ENCODE measurements at regions not wholly inside any gene's neighbourhood (a gene's known extent, or its start where the extent isn't known, plus 50 kb on each side); places are given as distances from the start of the nearest gene placed in this dataset.
"Not testable (repeated sequence)": the region's sequence is repeated elsewhere in the genome, so short reads cannot be mapped to it uniquely, and the experiment has no call there.

- TF ChIP-seq, protein P1, sequence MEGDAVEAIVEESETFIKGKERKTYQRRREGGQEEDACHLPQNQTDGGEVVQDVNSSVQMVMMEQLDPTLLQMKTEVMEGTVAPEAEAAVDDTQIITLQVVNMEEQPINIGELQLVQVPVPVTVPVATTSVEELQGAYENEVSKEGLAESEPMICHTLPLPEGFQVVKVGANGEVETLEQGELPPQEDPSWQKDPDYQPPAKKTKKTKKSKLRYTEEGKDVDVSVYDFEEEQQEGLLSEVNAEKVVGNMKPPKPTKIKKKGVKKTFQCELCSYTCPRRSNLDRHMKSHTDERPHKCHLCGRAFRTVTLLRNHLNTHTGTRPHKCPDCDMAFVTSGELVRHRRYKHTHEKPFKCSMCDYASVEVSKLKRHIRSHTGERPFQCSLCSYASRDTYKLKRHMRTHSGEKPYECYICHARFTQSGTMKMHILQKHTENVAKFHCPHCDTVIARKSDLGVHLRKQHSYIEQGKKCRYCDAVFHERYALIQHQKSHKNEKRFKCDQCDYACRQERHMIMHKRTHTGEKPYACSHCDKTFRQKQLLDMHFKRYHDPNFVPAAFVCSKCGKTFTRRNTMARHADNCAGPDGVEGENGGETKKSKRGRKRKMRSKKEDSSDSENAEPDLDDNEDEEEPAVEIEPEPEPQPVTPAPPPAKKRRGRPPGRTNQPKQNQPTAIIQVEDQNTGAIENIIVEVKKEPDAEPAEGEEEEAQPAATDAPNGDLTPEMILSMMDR (conservative IDR thresholded peaks at IDR 0.05) = no peak
- no peak for TF ChIP-seq ZFX (IDR thresholded peaks at IDR 0.05)
- no peak overlapping the region for H3K27ac ChIP-seq
Measured at GRCh38 chr9:83191154-83191553, 128.2 kb upstream of the RASEF start.

DNA sequence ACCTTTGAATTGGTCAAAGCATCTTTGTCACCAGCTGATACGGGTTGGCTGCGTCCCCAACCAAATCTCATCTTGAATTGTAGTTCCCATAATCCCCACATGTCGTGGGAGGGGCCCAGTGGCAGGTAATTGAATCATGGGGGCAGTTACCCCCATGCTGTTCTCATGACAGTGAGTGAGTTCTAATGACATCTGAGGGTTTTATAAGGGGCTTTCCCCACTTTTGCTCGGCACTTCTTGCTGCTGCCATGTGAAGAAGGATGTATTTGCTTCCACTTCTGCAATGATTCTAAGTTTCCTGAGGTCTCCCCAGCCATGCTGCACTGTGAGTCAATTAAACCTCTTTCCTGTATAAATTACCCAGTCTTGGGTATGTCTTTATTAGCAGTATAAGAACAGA is 126.1 kb upstream of the RASEF start:
- not testable (repeated sequence) for H3K27ac ChIP-seq

DNA sequence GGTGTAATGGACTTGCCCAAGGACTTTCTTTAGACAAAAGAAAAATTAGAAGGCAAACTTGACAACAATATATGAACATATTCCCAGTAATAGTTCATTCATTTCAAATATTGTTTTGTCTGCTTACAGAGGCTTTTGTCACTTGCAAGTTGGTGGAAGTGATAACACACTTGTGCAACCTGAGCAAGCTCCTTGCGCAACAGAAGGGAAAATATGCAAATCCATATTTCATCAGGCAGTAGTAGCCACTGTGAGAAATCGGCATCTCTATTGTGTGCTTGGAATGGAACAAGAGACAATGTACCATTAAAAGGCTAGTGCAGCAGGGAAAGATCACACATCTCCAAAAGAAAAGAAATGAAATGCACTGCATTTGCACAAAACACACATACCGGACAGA is 125.3 kb upstream of the RASEF start:
- H3K27ac ChIP-seq = no peak overlapping the region
- TF ChIP-seq, protein P1 (conservative IDR thresholded peaks at IDR 0.05) = no peak
- TF ChIP-seq ZFX (IDR thresholded peaks at IDR 0.05) = no peak

DNA sequence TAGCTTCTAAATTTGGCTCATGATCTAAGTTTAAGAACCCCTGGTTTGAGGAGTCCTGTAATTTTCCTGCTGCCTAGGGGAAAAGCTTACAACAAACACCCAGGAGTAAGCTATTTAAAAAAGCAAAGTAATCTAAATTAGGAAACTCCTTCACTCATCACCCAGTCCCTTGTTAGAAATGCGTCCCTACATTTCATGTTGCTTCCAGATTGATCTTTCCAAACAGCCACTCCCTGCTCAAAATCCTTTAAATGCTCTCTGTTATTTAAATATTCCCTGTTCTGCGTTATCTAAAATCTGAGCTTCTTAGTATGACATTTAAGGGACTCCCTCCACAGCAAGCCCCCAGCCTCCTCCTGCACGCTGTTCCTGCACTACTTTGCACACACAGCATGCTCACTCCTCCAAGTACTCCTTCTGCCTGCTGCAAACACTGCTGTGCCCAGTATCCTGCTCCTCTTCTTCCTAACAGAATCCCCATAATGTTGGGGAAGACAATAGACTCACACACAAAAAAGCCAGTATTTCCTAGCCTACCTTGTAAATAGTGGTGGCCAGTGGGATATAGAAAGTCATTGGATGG is 123.3 kb upstream of the RASEF start:
- no peak overlapping the region for H3K27ac ChIP-seq
- TF ChIP-seq, protein P1 (conservative IDR thresholded peaks at IDR 0.05) = no peak
- no peak for TF ChIP-seq ZFX (IDR thresholded peaks at IDR 0.05)

- TF ChIP-seq ZFX (IDR thresholded peaks at IDR 0.05) = no peak
- TF ChIP-seq, protein P1 (conservative IDR thresholded peaks at IDR 0.05) = no peak
Measured at GRCh38 chr9:83185488-83186154, 122.7 kb upstream of the RASEF start.

GRCh38 chr9:83183621-83184020 is 120.7 kb upstream of the RASEF start:
- H3K27ac ChIP-seq = no peak overlapping the region
- TF ChIP-seq ZFX (IDR thresholded peaks at IDR 0.05) = no peak
- TF ChIP-seq, protein P1 (conservative IDR thresholded peaks at IDR 0.05) = no peak

More at GRCh38 chr9:83185488-83186154, 122.7 kb upstream of the RASEF start:
- H3K27ac ChIP-seq = no peak overlapping the region

DNA sequence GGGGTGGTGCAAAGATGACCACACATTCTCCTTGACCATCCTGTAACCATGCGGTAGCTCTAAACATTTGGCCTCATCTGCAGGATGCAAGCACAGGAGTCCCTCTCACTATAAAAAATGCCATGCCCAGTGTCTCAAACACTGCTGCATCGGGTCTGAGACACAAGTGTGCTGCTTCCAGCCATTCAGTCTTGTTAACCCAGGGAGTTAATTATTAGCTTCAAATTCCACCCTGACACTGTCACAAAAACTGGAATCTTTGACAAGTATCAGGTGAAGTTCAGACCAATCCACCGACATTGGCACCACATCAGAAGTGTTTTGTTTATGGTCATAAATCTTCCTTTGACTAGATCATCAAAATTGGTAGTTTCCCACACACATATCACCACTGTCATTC is 119.1 kb upstream of the RASEF start:
- no peak overlapping the region for H3K27ac ChIP-seq
- TF ChIP-seq, protein P1 (conservative IDR thresholded peaks at IDR 0.05) = no peak
- TF ChIP-seq ZFX (IDR thresholded peaks at IDR 0.05) = no peak

DNA sequence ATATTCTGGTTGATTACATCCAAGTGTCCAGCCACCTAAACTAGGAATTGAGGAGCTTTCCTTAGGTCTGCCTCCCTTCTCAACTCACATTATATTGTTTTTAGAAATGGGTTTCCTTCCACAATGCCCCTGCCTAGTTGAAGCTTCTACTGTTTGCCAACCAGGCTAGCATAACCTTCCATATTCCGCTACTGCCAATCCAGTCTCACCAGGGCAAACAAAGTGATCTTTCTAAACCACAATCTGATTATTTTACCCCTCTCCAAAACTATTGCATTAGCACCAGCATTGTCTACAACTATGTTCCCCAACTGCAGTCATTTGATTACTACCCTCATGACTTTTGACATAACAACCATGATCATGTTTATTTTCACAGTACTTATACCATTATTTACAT is 115.8 kb upstream of the RASEF start:
- H3K27ac ChIP-seq = no peak overlapping the region
- TF ChIP-seq, protein P1 (conservative IDR thresholded peaks at IDR 0.05) = no peak
- no peak for TF ChIP-seq ZFX (IDR thresholded peaks at IDR 0.05)

All from C4-2B (cell line).